CD14-positive monocyte (primary cell): ENCODE measurements at regions not wholly inside any gene's neighbourhood (a gene's known extent, or its start where the extent isn't known, plus 50 kb on each side); places are given as distances from the start of the nearest gene placed in this dataset.
A peak's percentile ranks its signal among the peaks of the same experiment; 100 is the strongest.

ENCODE experiments used
- DNase-seq, 3 donors: peaks; one replicate each; pipeline ENCODE4 v3.0.0-alpha.2; 2011 to 2022
- H2AFZ ChIP-seq: 2 replicates; pipeline ENCODE4 v1.6.0; 2012; ENCODE audit warnings: mild to moderate bottlenecking, low read depth, low read length, inconsistent platforms; ENCODE audit not compliant: insufficient read depth, poor library complexity, severe bottlenecking
- H3K27ac ChIP-seq, 2 donors: 1 replicate in 1 of 2; 2 replicates in 1 of 2; pipeline ENCODE4 v1.5.1; 2012 to 2013; ENCODE audit warnings: low read length in 2 of 2, control low read depth in 1 of 2, inconsistent platforms in 1 of 2, low read depth in 1 of 2, mild to moderate bottlenecking in 1 of 2
- H3K27me3 ChIP-seq, 2 donors: one replicate each; pipeline versions ENCODE4 v1.6.0 to v1.6.1; 2011 to 2013; ENCODE audit warnings: low read length in 2 of 2; ENCODE audit not compliant: control insufficient read depth in 2 of 2, insufficient read depth in 2 of 2
- H3K36me3 ChIP-seq, 2 donors: replicated peaks in 1 of 2; 1 replicate in 1 of 2; 2 replicates in 1 of 2; pipeline versions ENCODE4 v1.5.1 to v1.6.1; 2012 to 2013; ENCODE audit warnings: low read length in 2 of 2, control low read depth in 1 of 2, inconsistent platforms in 1 of 2, mild to moderate bottlenecking in 1 of 2; ENCODE audit not compliant: insufficient read depth in 2 of 2, control insufficient read depth in 1 of 2
- H3K4me1 ChIP-seq, 2 donors: 1 replicate in 1 of 2; 2 replicates in 1 of 2; pipeline versions ENCODE4 v1.5.1 to v1.6.1; 2012 to 2013; ENCODE audit warnings: low read length in 2 of 2, control low read depth in 1 of 2, inconsistent platforms in 1 of 2, mild to moderate bottlenecking in 1 of 2, moderate library complexity in 1 of 2; ENCODE audit not compliant: insufficient read depth in 2 of 2, control insufficient read depth in 1 of 2
- H3K4me2 ChIP-seq: replicated peaks from 2 replicates; pipeline ENCODE3; 2012; ENCODE audit warnings: low read length, moderate library complexity, mild to moderate bottlenecking; ENCODE audit not compliant: poor library complexity, severe bottlenecking; ENCODE audit errors: extremely low read depth
- H3K4me3 ChIP-seq, 3 experiments: fragments of 200-600 bp in 1 of 3; sonication (generic) in 1 of 3; replicated peaks in 1 of 3; 1 replicate in 2 of 3; 2 replicates in 1 of 3; pipeline ENCODE4 v1.5.1; 2011 to 2013; ENCODE audit warnings: low read length in 3 of 3, mild to moderate bottlenecking in 3 of 3, control low read depth in 2 of 3, low read depth in 2 of 3, inconsistent platforms in 1 of 3, moderate library complexity in 1 of 3
- H3K79me2 ChIP-seq: 2 replicates; pipeline ENCODE4 v1.6.0; 2012; ENCODE audit warnings: mild to moderate bottlenecking, control low read depth, inconsistent platforms, low read length, moderate library complexity; ENCODE audit not compliant: insufficient read depth
- H3K9ac ChIP-seq: 2 replicates; pipeline ENCODE4 v1.6.0; 2017; ENCODE audit warnings: low read length, mild to moderate bottlenecking; ENCODE audit not compliant: insufficient read depth, poor library complexity, severe bottlenecking
- H3K9me3 ChIP-seq, 2 donors: replicated peaks in 1 of 2; 1 replicate in 1 of 2; 2 replicates in 1 of 2; pipeline versions ENCODE4 v1.5.1 to v1.6.1; 2012 to 2013; ENCODE audit warnings: low read length in 2 of 2, control low read depth in 1 of 2; ENCODE audit not compliant: control insufficient read depth in 1 of 2, insufficient read depth in 1 of 2
- H4K20me1 ChIP-seq: 2 replicates; pipeline ENCODE4 v1.6.0; 2012; ENCODE audit warnings: mild to moderate bottlenecking, low read length, control low read depth, moderate library complexity; ENCODE audit not compliant: insufficient read depth
- H3K27ac Mint-ChIP-seq, 7 donors: one replicate each; pipeline ENCODE4 v1.8.0; 2020; ENCODE audit warnings: mild to moderate bottlenecking in 7 of 7, mixed read lengths in 7 of 7, moderate library complexity in 6 of 7, inconsistent platforms in 2 of 7
- H3K27me3 Mint-ChIP-seq, 3 donors: one replicate each; pipeline ENCODE4 v1.8.0; 2021 to 2022; ENCODE audit warnings: low read depth in 3 of 3, mild to moderate bottlenecking in 3 of 3, mixed read lengths in 3 of 3, moderate library complexity in 3 of 3, inconsistent platforms in 1 of 3
- H3K36me3 Mint-ChIP-seq, 2 donors: one replicate each; pipeline ENCODE4 v1.8.0; 2020; ENCODE audit warnings: mixed read lengths in 2 of 2, inconsistent platforms in 1 of 2, mild to moderate bottlenecking in 1 of 2
- H3K4me1 Mint-ChIP-seq: one replicate; pipeline ENCODE4 v1.8.0; 2020; ENCODE audit warnings: mild to moderate bottlenecking, mixed read lengths
- H3K4me3 Mint-ChIP-seq, 2 donors: one replicate each; pipeline ENCODE4 v1.8.0; 2020; ENCODE audit warnings: mild to moderate bottlenecking in 2 of 2, mixed read lengths in 2 of 2, moderate library complexity in 1 of 2
- H3K9me3 Mint-ChIP-seq, 7 donors: one replicate each; pipeline ENCODE4 v1.8.0; 2020 to 2022; ENCODE audit warnings: mixed read lengths in 7 of 7, mild to moderate bottlenecking in 6 of 7, moderate library complexity in 6 of 7, inconsistent platforms in 2 of 7
- CTCF ChIP-seq: fragments of 200-600 bp; IDR thresholded peaks from one replicate; pipeline ENCODE4 v1.8.0; 2022; ENCODE audit warnings: antibody characterized with exemption, mild to moderate bottlenecking
- WGBS: methylation state at CpG from one replicate; pipeline ENCODE4 v1.1.5; 2013; ENCODE audit warnings: missing lambda C conversion rate; ENCODE audit not compliant: insufficient coverage; 5-methylcytosine and 5-hydroxymethylcytosine counted together
- intact Hi-C, 2 donors: fragments of 100-400 bp; cut with micrococcal nuclease; formaldehyde crosslinking; loops; one replicate each; pipeline versions ENCODE4 v1.15.0 to v1.15.1; 2023

- Histone ChIP-seq H3K4me3 (no peak overlapping the region), H3K9me3 (no peaks in the 10 kb centered on the region), H2AFZ (no peak overlapping the region), H3K27ac (no peak overlapping the region), H3K36me3 (no peaks in the 10 kb centered on the region), H4K20me1 (no peaks in the 10 kb centered on the region), H3K4me2 (no peak overlapping the region), H3K27me3 (no peaks in the 10 kb centered on the region), H3K9ac (no peak overlapping the region), H3K4me1 (peaks cover 2 to 11% of the 10 kb centered on the region in 2 donors), H3K79me2 (no peaks in the 10 kb centered on the region)
- DNase-seq: no peak
- Mint-ChIP-seq H3K27ac (no peak overlapping the region), H3K9me3 (peaks cover 0 to 2% (median 0%) of the 10 kb centered on the region in 7 donors), H3K4me1 (peaks cover 18% of the 10 kb centered on the region), H3K36me3 (peaks cover 0 to 3% of the 10 kb centered on the region in 2 donors), H3K4me3 (no peak overlapping the region), H3K27me3 (peaks cover 0 to 2% (median 0%) of the 10 kb centered on the region in 3 donors)
- 100% methylated on average over 1 of the region's 5 CpGs for WGBS
- TF ChIP-seq CTCF: no peak
- intact Hi-C loops: no loop called here
These were observed 212.1 kb upstream of the BTG1 start for GRCh38 chr12:92357584-92358261.

- Mint-ChIP-seq H3K9me3 (peaks cover 0 to 5% (median 0%) of the 10 kb centered on the region in 7 donors), H3K27ac (no peak overlapping the region), H3K4me1 (peaks cover 11% of the 10 kb centered on the region), H3K36me3 (peaks cover 0 to 5% of the 10 kb centered on the region in 2 donors), H3K27me3 (peaks cover 0 to 4% (median 0%) of the 10 kb centered on the region in 3 donors), H3K4me3 (no peak overlapping the region)
- no peak for DNase-seq
- Histone ChIP-seq H3K4me1 (no peaks in the 10 kb centered on the region), H4K20me1 (no peaks in the 10 kb centered on the region), H3K79me2 (no peaks in the 10 kb centered on the region), H3K4me2 (no peak overlapping the region), H3K4me3 (no peak overlapping the region), H3K9ac (no peak overlapping the region), H3K27ac (no peak overlapping the region), H2AFZ (peak overlapping the region; percentile 1), H3K27me3 (no peaks in the 10 kb centered on the region), H3K9me3 (no peaks in the 10 kb centered on the region), H3K36me3 (no peaks in the 10 kb centered on the region)
- TF ChIP-seq CTCF: no peak
- intact Hi-C loops: no loop called here
- WGBS: 16% methylated on average over 2 of the region's 2 CpGs
These were observed 210.8 kb upstream of the BTG1 start for GRCh38 chr12:92356425-92356824.
